NCI-H2029 treated with DMSO at 0.1 percent for 48 hours (cell line): ENCODE measurements at regions not wholly inside any gene's neighbourhood (a gene's known extent, or its start where the extent isn't known, plus 50 kb on each side); places are given as distances from the start of the nearest gene placed in this dataset.

Experiments used
- DNase-seq: peaks from one replicate; lab custom pipeline; 2025; lab: John Stamatoyannopoulos, UW

DNA sequence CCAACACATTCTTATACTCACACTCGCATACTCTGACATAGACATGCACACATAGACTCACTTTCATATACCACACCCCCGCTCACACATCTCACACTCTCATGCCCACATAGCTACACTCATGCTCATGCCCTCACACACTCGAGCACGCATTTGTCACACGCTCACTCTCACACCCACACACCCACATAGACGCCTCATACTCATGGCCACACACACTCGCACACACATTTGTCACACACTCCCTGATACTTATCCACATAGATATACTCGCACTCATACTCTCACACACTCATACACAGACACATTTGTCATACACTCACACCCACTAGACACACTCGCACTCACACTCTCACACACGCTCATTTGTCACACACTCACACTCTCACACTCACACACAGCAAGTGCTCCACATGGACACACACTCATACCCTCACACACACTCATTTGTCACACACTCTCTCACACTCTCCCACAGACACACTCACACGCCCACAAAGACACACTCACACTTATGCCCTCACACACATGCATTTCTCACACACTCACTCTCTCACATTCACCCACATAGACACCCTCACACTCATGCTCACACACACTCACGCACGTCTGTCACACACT lies 50.9 kb downstream of the TNP1 start:
- DNase-seq, result no peak

DNA sequence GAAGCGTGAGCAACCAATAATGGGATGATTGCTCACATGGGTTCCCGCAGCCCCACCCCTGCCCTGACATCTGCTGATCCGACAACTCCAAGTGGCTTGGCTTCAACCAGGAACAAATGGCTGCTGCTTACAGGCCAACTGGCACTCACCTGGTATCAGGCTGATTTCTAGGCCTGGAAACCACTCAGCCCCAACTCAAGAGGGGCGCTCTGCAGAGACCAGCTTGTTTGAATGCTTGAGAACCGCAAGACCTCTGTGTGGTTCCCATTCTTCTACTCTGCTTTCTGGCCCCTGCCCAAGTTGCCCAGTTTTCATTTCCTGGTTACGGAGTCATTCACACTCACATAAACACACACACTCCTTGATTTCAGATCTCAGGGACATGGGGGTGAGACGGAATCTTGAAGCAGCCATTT lies 52.0 kb downstream of the TNP1 start:
- DNase-seq, result peak; percentile 99

DNA sequence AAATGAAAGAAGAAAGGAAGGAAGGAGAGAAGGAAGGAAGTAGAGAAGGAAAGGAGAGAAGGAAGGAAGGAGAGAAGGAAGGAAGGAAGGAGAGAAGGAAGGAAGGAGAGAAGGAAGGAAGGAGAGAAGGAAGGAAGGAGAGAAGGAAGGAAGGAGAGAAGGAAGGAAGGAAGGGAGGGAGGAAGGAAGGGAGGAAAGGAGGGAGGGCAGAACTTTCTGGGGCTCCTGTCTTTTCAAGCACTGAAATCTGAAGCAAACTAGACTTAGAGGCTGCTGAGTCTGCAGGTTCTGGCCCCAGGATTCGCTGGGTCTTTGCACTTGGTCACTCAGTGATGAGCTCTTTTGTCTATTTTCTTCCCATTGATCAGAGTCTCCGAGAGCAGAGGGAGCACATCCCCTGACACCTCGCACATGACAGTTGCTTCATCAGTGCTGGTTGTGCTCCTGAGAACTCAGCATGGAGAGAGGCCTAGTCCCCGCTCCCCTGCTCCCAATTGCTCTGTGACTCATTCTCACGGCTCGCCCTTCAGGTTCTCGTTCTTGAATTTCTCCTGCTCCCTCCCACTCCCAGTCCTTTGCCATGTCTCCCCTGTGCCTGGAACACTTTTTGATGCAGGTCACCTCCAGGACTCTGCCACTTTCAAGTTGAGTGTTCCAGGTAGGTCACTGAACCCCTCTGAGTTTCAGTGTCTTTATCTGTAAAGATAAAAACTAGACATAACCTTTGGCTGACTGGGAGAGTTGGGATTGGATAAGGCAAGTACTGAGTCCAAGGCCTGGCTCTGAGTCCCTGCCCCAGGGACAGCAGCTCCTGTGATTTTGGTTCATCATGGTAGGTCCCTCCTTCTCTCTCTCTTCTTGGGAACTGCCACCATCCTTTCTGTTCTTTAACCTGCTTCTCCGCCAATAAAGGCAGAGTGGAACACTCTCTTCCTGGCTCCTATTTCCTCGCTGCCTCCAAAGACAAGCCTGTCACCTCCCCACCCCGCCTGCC lies 55.2 kb downstream of the TNP1 start:
- DNase-seq, result no peak

DNA sequence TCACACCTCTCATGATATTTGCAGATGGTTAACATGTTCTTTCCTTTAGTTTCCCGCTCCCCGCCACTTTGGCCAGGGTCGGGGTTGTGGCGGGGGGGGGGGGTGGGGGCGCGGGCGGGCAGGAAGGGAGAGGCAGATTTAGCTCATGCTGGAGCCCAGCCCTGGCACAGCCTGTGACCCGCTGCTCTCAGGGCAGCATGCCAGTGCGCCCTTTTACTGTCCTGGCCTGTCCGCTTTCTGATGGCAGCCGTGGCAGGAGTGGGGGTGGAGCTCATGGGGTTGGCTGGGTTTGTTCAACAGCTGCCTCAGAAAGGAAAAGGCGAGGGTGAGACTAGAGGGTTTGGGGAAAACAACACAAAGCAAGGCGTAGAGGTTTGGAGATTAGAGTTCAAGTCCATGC lies 56.1 kb downstream of the TNP1 start:
- DNase-seq, result peak; percentile 46

DNA sequence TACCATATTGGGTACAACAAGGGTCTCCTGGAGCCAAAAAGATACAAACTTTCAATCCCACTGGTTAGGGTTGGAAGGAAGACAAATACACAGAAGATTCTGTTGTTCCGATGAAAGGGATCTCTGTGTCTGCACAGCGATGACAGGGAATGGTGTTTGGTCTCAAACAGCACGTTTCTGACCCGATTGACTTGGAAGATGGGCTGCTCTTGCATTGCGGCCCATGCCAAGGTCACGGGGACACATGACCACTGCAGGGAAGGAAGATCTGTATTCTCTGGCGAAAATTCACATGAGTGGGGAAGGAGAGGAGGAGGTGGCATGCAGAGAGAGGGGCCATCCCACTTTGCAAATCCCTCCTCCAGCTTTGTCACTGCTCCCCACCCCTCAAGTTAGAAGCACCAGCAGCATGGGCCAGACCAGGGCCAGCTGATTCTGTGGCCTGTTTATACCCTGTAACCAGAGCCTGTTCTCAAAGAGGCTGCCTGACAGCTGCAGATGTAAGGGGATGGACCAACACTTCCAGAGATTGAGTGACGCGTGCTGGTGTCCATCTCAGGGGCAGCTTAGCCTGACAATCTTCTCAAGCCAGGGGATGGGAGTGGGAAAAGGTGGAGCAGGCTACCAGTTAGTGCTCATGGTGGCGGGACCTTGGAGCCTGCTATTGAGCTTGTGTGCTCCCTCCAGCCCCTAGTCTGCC lies 57.2 kb downstream of the TNP1 start:
- no peak for DNase-seq

DNA sequence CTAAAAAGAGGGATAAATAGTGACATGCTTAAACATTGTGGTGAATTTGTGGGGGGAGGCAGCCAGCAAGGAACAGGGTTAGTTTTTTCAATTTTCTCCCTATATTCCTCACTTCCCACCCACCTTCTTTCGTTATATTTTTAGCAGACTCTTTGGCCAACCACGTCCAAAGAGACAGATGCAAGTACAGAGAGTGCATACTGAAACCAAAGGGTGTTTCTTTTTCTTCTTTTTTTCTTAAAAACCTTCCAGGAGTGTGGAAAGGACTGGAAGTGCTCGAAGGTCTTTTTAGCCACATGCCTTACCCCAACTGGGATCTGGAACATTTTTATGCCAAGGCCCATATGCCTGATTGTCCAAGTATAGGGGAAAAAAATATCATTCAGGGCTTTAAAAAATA lies 59.0 kb downstream of the TNP1 start:
- no peak for DNase-seq

DNA sequence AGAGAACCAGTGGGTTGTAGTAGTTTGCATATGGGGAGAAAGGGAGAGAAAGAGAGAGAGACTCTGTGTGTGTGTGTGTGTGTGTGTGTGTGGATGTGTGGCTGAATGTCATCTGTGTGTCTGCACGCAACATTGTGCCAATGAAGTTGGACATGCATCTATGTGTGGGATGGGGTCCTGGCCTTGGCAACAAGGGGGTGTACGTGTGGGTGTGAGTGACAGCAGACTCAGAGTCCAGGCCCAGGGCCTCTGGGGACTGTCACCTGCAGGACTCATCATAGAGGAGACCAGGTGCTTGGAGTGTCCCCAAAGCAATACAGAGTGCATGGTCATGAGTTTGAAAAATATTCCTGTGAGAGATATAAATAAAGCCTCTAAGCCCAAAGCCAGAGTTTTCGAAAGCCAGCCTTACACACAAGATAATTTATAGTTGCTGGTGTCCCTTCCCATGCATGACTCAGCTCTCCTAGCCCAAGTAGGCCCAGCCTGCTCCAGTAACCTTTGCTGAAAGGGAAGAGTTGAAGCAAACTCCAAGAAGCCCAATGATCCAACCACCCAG lies 59.9 kb downstream of the TNP1 start:
- DNase-seq, result no peak

DNA sequence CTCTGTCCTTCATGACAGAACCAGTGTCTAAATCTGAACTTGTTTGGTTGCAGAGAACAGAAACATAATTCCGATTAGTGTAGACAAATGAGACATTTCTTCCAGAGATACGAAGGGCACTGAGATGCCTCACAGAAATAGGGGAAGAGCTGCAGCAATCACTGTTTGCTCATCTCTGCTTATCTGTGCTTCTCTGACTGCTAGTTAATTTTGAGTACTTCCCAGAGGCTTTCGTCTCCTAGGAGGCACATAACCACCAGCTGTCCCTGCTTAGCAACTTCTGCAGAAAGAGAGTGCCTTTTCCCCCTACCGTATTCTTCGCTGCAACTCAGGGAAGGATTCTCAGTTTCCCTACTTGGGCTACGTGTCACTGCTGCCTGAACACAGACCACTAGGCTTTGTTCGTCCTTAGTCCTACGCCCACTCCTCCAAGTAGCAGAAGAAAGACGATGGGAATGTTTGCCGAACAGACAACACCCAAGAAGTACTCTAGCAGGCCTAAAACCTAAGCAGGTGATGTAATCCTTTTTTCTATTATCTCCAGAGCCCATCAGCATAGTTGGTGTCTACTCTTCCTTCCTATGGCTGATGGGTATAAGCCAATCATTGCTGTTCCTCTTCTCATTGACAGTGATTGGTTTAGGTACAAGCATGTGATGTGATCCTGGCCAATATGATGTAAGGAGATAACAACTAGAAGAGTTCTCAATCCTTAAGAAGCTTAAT lies 63.6 kb downstream of the TNP1 start:
- DNase-seq, result no peak

DNA sequence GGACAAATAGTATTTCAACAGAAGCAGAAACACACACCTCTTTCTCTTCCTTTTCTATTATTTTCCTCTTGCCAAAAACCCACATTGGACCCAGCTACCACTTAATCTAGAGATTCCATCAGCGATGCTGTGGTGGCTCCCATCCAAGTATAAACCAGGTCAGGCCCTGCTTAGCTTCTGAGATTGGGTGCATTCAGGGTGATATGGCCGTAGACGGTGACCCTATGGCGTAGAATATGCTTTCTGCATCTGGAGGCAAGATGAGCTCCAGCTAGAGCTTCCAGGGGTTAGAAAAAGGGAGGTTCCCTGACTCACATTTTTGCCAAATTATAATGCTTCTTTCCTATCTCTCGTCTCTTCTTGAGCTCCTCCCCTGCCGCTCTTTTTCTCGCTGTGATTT lies 66.5 kb downstream of the TNP1 start:
- DNase-seq, result no peak

DNA sequence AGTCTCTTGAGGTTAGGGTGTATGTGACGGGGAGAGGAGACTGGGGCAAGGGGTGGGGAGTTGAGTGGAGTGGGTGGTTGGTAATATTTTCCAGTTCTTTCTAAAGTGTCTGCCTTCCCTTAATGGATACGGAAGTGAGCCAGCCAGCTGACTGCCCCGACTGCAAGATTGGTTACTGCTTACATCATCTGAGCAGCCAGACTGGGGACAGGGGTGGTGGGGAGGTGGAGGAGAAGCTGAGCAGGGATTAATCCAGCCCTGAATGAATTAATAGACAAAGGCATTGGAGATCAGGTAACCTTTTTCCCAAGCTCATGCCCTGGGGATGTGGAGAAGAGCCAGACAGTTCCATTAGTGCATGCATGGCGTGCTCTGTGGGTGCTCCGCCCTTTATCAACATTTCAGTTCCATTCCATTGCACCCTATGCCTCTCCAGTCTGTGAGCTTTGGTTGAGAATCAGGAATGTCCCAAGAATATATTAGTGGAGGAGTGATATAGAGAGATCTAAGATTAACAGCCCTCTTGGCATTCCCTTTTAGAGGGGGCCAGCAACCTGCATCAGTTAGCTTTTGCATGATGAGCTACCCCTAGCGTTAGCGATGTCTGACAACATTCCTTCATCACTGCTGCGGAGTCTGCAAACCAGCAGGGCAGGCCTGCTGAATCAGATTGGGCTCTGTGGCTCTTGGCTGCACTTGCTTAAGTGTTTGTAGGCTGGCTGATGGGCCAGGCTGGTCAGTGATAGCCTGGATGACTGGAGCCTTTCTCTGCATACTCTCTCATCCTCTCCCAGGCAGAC lies 67.4 kb downstream of the TNP1 start:
- peak; percentile 16 for DNase-seq

DNA sequence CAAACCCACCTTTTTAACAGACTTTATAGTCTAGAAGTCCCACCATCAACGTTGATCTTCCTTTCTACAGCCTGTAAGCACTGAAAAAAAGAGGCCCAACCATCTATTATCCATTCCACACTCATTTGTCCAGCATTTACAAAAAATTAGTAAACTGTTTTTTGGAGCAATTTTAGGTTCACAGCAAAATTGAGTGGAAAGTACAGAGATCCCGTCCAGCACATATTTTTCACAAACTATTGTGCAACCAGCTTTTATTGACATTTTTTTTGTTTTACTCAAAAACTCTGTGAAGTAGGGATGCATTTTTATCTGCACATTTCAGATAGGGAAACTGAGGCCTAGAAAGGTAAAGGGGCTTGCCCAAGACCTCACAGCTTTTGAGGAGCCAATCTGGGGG lies 68.6 kb downstream of the TNP1 start:
- DNase-seq, result no peak

DNA sequence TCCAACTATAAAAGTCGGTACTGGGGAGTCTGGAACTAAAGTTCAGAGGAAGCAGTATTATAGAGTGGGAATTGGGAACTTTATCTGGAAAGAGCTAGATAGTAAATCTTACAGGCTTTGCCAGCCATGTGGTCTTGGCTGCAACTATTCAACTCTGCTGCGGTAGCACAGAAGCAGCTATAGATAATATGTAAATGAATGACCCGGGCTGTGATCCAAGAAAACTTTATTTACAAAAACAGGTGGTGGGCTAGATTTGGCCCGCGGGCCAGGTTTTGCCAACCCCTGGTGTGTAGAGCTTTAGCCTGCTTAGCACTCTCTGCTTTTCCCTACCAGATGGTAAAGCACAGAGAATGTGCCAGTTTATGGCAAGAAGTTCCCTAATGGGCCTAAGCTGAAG lies 70.8 kb downstream of the TNP1 start:
- DNase-seq, result no peak

DNA sequence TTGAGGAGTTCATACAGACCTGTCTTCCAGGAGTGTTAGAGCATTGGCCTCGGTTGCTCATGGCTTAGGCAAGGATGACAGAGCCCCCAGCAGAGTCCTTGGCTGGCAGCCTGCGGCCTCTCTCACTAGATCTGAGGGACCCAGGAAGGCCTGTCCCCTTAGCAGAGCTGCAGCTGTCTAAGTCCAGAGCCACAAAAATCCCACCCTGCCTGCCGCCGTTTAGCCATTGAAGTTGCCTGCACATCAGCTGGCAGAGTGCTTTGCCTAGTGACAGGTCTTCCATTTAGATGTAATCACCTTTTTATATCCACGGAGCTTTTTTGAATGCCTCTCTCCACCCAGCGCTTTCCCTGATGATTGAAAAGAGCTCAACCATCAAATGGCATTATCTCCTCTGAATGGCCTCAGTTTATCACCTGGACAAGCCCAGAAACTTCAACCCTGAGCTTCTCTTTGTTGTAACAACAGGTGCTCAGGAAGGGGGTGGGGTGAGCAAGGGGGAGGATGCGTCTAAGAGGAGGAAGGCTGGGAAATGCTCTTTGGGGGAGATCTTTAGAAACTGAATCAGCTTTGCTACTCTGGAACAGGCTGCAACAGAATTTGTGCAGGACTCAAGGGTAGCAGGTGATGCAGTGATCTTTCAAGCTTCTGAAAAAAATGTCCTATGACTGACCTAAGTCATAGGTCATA lies 71.9 kb downstream of the TNP1 start:
- DNase-seq, result no peak

DNA sequence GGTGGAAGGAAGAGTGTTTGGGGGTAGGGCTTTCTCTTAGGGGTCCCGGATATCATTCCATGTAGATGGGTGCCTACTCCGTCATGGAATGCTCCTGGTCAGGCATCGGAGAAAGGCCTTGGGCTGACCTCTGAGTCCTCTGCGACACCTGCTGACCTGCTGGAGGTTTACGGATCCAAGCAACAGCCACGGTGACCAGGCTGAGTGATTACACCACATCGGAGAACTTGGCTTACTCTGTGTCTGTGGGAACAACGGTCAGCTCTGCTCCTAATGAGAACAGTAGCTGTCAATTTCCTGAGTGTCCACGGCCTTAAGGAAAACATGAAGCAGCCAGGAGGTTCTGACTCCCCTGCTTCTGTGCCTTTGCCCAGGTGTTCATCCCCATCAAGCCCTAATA lies 73.2 kb downstream of the TNP1 start:
- DNase-seq, result no peak

DNA sequence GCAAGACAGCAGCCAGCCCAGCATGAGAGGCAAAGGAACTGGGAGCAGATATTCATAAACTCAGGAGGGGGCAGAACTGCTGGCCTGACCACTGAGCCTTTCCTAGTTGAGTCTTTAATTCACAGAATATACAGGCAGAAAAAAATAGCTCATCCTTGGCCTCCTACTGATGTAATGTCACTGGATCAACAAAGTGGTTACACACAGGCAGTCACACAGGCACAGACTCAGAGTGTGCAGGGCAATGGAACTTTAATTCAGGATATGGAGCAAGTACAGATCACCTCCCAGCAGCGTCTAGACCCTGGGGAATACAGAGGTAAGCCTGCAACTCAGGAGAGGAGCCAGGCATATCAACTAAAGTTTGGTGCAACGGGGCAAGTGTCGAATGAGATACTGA lies 75.4 kb downstream of the TNP1 start:
- no peak for DNase-seq

DNA sequence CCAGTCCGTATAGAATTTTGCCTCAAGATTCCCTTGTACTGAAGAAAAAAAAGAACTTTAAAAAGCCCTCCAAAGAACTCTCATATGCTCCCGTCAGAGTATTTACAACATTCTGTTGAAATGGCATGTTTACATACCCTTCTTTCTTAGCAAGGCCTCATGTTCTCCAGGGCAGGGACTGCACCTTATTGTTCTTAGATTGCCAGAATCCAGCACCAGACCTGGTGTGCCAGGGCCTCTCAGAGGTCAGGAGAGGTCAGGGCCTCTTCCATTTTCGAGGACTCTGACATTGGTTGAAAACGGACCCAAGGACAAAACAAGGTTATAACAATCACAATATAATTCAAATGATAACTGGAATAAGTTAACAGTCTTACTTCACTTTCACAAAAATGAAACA lies 78.2 kb downstream of the TNP1 start:
- no peak for DNase-seq

DNA sequence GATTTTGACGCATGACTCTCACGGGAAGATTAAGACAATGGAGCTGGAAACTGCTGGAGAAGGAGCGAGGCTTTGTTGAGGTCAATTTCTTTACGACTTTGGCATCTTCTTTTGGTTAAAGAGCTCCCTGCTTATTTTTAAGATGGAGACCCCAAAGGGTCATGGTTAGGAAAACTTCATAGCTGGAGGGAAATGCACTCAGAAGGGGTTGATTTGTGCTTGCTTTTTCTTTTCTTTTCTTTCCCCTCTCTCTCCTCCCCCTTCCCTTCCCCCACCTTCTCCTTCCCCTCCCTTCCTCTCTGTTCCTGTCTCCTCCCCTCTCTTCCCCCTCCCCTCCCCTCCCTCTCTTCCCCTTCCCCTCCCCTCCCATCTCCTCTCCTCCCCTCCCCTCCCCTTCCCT lies 79.0 kb downstream of the TNP1 start:
- no peak for DNase-seq

DNA sequence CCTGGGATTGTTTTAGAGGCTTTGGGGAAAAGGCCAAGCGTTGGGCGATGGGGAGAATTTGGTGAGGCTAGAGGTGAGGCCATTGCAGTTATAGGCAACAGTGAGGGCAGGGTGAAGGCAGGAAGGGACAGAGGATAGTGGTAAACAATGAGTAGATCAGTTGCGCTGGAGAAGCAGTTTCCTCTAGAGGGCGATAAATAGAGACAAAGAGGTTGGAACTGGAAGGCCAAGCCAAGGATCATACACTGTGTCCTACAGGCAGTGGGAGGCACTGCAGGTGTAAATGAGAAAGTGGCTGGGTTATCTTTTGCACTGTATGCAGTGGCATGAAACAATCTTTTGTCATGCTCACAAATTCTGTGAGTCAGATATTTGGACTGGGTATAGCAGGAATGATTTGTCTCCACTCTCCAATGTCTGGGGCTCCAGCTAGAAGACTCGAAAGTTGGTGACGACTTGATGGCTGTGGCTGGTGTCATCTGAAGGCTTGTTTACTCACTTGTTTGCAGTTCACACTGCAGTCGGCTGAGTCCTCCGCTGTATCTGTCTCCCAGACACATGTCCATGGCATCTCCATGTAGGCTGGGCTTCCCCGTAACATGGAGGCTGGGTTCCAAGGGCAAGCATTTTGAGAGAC lies 82.1 kb downstream of the TNP1 start:
- DNase-seq, result peak; percentile 68

DNA sequence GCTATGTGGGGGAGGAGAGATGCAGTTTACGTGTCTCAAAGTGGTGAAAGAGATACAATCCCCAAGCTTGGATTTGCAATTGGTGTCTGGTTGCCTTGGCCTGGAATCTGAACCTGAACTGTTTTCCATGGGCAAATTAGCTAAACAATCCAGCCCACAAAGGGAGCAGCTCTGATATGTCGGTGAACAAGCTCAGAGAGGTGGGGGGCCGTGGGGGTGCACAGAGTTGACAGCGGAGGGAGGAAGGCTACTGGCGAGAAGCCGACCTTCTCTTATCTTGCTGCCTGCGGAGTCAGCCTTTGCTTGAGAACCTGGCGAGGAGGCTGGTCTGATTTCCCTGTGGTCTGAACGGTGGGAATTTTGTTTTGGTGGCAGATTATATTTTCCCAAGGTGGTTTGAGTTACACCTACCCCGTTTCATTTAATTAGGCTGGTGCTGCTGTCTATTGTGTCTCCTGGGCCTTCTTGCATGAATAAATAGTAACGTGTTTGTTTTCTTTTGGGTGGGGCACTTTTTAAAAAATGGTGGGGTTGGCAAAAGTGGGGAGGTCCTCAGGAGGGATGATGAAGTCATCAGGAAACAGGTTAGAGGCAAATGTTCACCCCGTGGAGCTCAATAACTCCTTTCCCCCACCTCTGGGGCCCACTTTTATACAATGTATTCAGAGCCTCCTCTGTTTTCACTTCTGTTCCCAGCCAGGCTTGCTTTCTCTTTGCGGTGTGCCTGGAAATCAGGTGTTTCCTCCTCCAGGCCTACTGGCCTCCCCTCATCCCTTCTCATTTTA lies 80.9 kb upstream of the IGFBP5 start:
- no peak for DNase-seq
